Glutamatergic neuron (in vitro differentiated cells): ENCODE measurements at regions not wholly inside any gene's neighbourhood (a gene's known extent, or its start where the extent isn't known, plus 50 kb on each side); places are given as distances from the start of the nearest gene placed in this dataset.

Experiments used
- DNase-seq: peaks from one replicate; pipeline ENCODE4 v3.0.0; 2022
- H3K27ac Mint-ChIP-seq: one replicate; pipeline ENCODE4 v1.8.0; 2020; ENCODE audit warnings: mild to moderate bottlenecking, mixed read lengths, inconsistent platforms; ENCODE audit not compliant: unreplicated experiment
- H3K27me3 Mint-ChIP-seq: one replicate; pipeline ENCODE4 v1.8.0; 2020; ENCODE audit warnings: mild to moderate bottlenecking, moderate library complexity, mixed read lengths, inconsistent platforms; ENCODE audit not compliant: unreplicated experiment
- H3K36me3 Mint-ChIP-seq: one replicate; pipeline ENCODE4 v1.8.0; 2020; ENCODE audit warnings: mild to moderate bottlenecking, mixed read lengths, inconsistent platforms; ENCODE audit not compliant: unreplicated experiment
- H3K4me1 Mint-ChIP-seq: one replicate; pipeline ENCODE4 v1.8.0; 2020; ENCODE audit warnings: mild to moderate bottlenecking, low read depth, mixed read lengths, inconsistent platforms; ENCODE audit not compliant: unreplicated experiment
- H3K4me3 Mint-ChIP-seq: one replicate; pipeline ENCODE4 v1.8.0; 2020; ENCODE audit warnings: mild to moderate bottlenecking, mixed read lengths, inconsistent platforms; ENCODE audit not compliant: unreplicated experiment
- H3K9me3 Mint-ChIP-seq: one replicate; pipeline ENCODE4 v1.8.0; 2020; ENCODE audit warnings: mild to moderate bottlenecking, moderate library complexity, mixed read lengths, inconsistent platforms; ENCODE audit not compliant: unreplicated experiment
- CTCF ChIP-seq: fragments of 200-600 bp; sonication (generic); IDR thresholded peaks from one replicate; pipeline ENCODE4 v1.5.0; 2021; ENCODE audit not compliant: partially characterized antibody, unreplicated experiment

- Mint-ChIP-seq H3K27ac (no peak overlapping the region), H3K27me3 (peaks cover 10% of the 10 kb centered on the region), H3K36me3 (peaks cover 26% of the 10 kb centered on the region), H3K4me1 (peaks cover 2% of the 10 kb centered on the region), H3K4me3 (no peak overlapping the region), H3K9me3 (peaks cover 9% of the 10 kb centered on the region)
- TF ChIP-seq CTCF = no peak
- DNase-seq = no peak
These were observed 100.6 kb downstream of the ACKR3 start for GRCh38 chr2:236670235-236670620.

- Mint-ChIP-seq H3K4me3 (no peak overlapping the region), H3K9me3 (peaks cover 7% of the 10 kb centered on the region), H3K27ac (no peak overlapping the region), H3K27me3 (peaks cover 11% of the 10 kb centered on the region), H3K36me3 (peaks cover 21% of the 10 kb centered on the region), H3K4me1 (peaks cover 2% of the 10 kb centered on the region)
- TF ChIP-seq CTCF = no peak
- DNase-seq = no peak
These were observed 102.4 kb downstream of the ACKR3 start for GRCh38 chr2:236671896-236672562.

- Mint-ChIP-seq H3K9me3 (peaks cover 7% of the 10 kb centered on the region), H3K4me3 (no peak overlapping the region), H3K4me1 (peaks cover 2% of the 10 kb centered on the region), H3K27ac (no peak overlapping the region), H3K36me3 (peaks cover 21% of the 10 kb centered on the region), H3K27me3 (peaks cover 11% of the 10 kb centered on the region)
- no peak for TF ChIP-seq CTCF
- no peak for DNase-seq
These were observed 103.0 kb downstream of the ACKR3 start for GRCh38 chr2:236672606-236673005.

GRCh38 chr2:236673126-236673822, 103.6 kb downstream of the ACKR3 start:
- H3K27me3 Mint-ChIP-seq = peaks cover 11% of the 10 kb centered on the region
- peaks cover 2% of the 10 kb centered on the region for H3K4me1 Mint-ChIP-seq
- H3K9me3 Mint-ChIP-seq = peaks cover 7% of the 10 kb centered on the region
- DNase-seq = no peak
- TF ChIP-seq CTCF = no peak
- peaks cover 21% of the 10 kb centered on the region for H3K36me3 Mint-ChIP-seq
- no peak overlapping the region for H3K27ac Mint-ChIP-seq
- H3K4me3 Mint-ChIP-seq = no peak overlapping the region

- DNase-seq = no peak
- Mint-ChIP-seq H3K27me3 (peaks cover 11% of the 10 kb centered on the region), H3K4me3 (no peak overlapping the region), H3K4me1 (peaks cover 2% of the 10 kb centered on the region), H3K36me3 (peaks cover 21% of the 10 kb centered on the region), H3K9me3 (peaks cover 7% of the 10 kb centered on the region), H3K27ac (no peak overlapping the region)
- TF ChIP-seq CTCF = no peak
These were observed 104.2 kb downstream of the ACKR3 start for GRCh38 chr2:236673823-236674185.
